ENCODE measurements at regions not wholly inside any gene's neighbourhood (a gene's known extent, or its start where the extent isn't known, plus 50 kb on each side); places are given as distances from the start of the nearest gene placed in this dataset.
A peak's percentile ranks its signal among the peaks of the same experiment; 100 is the strongest.

DNA sequence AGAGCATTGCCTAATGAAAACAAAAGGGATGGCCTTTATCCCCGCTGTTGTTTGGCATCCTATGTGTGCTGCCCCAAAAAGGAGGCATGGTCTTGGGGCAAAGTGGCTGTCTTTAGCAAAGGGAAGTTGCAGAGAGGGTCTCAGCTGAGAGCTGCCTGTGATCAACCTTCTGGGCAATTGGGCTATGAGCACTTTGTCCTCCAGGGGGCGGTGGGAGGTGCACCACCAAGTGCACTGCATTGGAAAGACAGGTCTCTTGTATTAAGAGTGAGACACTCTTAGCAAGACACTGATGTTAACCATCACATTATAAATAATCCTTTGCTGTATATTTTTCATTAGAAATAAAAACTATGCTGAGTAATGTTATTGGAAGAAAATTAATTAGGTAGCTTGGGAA is 314.8 kb downstream of the POM121L12 start:
- Histone ChIP-seq H3K9ac (ENCODE audit: insufficient read depth in 1 of 2, low read depth in 2 of 2, low read length in 2 of 2) (no peak overlapping the region), H3K27me3 (ENCODE audit: control insufficient read depth in 2 of 2, insufficient read depth in 2 of 2, low read length in 2 of 2) (no peaks in the 10 kb centered on the region), H2AFZ (ENCODE audit: low read depth, low read length) (no peak overlapping the region), H3K9me1 (ENCODE audit: control insufficient read depth, insufficient read depth, low read length) (no peaks in the 10 kb centered on the region), H4K20me1 (replicated peaks; ENCODE audit: control insufficient read depth, insufficient read depth, low read length) (no peaks in the 10 kb centered on the region), H3K4me3 (no peak overlapping the region), H3K27ac (ENCODE audit: extremely low read depth, low read depth, low read length) (no peak overlapping the region), H3K36me3 (ENCODE audit: control insufficient read depth, insufficient read depth, low read length) (no peaks in the 10 kb centered on the region), H3K79me2 (ENCODE audit: control insufficient read depth, insufficient read depth, low read length) (no peaks in the 10 kb centered on the region), H3K4me2 (ENCODE audit: insufficient read depth, low read length) (no peak overlapping the region), H3K4me1 (replicated peaks in 1 of 2; ENCODE audit: control insufficient read depth in 2 of 2, insufficient read depth in 2 of 2, low read length in 2 of 2) (no peaks in the 10 kb centered on the region), H3K9me3 (replicated peaks; ENCODE audit: control insufficient read depth, insufficient read depth, low read depth, low read length) (no peaks in the 10 kb centered on the region)
- TF ChIP-seq, protein P1, sequence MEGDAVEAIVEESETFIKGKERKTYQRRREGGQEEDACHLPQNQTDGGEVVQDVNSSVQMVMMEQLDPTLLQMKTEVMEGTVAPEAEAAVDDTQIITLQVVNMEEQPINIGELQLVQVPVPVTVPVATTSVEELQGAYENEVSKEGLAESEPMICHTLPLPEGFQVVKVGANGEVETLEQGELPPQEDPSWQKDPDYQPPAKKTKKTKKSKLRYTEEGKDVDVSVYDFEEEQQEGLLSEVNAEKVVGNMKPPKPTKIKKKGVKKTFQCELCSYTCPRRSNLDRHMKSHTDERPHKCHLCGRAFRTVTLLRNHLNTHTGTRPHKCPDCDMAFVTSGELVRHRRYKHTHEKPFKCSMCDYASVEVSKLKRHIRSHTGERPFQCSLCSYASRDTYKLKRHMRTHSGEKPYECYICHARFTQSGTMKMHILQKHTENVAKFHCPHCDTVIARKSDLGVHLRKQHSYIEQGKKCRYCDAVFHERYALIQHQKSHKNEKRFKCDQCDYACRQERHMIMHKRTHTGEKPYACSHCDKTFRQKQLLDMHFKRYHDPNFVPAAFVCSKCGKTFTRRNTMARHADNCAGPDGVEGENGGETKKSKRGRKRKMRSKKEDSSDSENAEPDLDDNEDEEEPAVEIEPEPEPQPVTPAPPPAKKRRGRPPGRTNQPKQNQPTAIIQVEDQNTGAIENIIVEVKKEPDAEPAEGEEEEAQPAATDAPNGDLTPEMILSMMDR (IDR thresholded peaks at IDR 0.05 in 2 of 3, conservative IDR thresholded peaks at IDR 0.05 in 1 of 3; ENCODE audit: insufficient read depth in 2 of 3, low read depth in 1 of 3, low read length in 3 of 3) = peak; percentile 26 to 48 (median 40); a peak in 5 of 6 replicates
- no peak for TF ChIP-seq ZNF124 (CRISPR knock-in tag; IDR thresholded peaks at IDR 0.05)
- peak in 1 of 2 experiments; percentile 7; a peak in 1 of 4 replicates for TF ChIP-seq RAD21 (CRISPR knock-in tag; conservative IDR thresholded peaks at IDR 0.05 in 1 of 2, IDR thresholded peaks at IDR 0.05 in 1 of 2)
- FAIRE-seq (no peak), ATAC-seq (no peak), DNase-seq (ENCODE audit: extremely low read depth in 1 of 4, low spot score in 3 of 4) (peak; percentile 9 to 17 (median 10))
- 0% methylated on average over 2 of the region's 2 CpGs for WGBS (ENCODE audit: insufficient coverage, low coverage, missing lambda C conversion rate)
- POLR2A ChIA-PET = no interaction called here
- CTCF ChIA-PET (ENCODE audit: low intra/inter-chr PET ratio) = no interaction called here
- in situ Hi-C loops (cut with MboI) = no loop called here
- intact Hi-C loops (cut with micrococcal nuclease) = no loop called here
- no TSS peak for BruUV-seq (replicated peaks)

DNA sequence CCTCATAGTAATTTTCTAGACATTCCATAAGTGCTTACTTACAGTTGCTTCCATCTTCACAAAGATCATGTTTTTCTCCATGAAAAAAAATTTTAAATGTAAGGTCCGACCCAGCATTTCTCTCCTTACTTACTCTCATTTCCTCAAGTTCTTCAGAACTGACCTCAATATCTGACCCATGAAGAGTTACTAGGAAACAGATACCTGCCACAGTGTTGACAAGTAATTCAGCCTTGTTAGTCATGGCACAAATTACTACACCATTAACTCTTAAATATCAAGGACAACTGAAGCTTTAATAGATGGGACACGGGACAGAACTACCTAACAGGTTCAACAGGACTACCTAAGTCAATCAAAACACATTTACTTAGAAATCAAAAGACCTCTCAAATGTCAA is 316.2 kb downstream of the POM121L12 start:
- no peak overlapping the region for H2AFZ ChIP-seq (ENCODE audit: low read depth, low read length)
- ATAC-seq (no peak), DNase-seq (ENCODE audit: extremely low read depth in 1 of 4, low spot score in 3 of 4) (no peak), FAIRE-seq (no peak)
- BruUV-seq (replicated peaks) = no TSS peak
- H3K9ac ChIP-seq (ENCODE audit: insufficient read depth in 1 of 2, low read depth in 2 of 2, low read length in 2 of 2) = no peak overlapping the region
- TF ChIP-seq ZFP30 (CRISPR knock-in tag; IDR thresholded peaks at IDR 0.05; ENCODE audit: borderline replicate concordance) (no peak), MCM2 (IDR thresholded peaks at IDR 0.05; ENCODE audit: low read depth) (no peak), RFX7 (CRISPR knock-in tag; IDR thresholded peaks at IDR 0.05) (no peak)
- 0% methylated on average over 2 of the region's 2 CpGs for WGBS (ENCODE audit: insufficient coverage, low coverage, missing lambda C conversion rate)
- in situ Hi-C loops (cut with MboI) = no loop called here
- ChIA-PET CTCF (ENCODE audit: low intra/inter-chr PET ratio) (no interaction called here), POLR2A (no interaction called here)
- no peaks in the 10 kb centered on the region for H3K27me3 ChIP-seq (ENCODE audit: control insufficient read depth in 2 of 2, insufficient read depth in 2 of 2, low read length in 2 of 2)
- H3K36me3 ChIP-seq (ENCODE audit: control insufficient read depth, insufficient read depth, low read length) = no peaks in the 10 kb centered on the region
- no peaks in the 10 kb centered on the region for H3K9me1 ChIP-seq (ENCODE audit: control insufficient read depth, insufficient read depth, low read length)
- no peak overlapping the region for H3K4me2 ChIP-seq (ENCODE audit: insufficient read depth, low read length)
- no peak overlapping the region for H3K4me3 ChIP-seq
- no peaks in the 10 kb centered on the region for H3K4me1 ChIP-seq (replicated peaks in 1 of 2; ENCODE audit: control insufficient read depth in 2 of 2, insufficient read depth in 2 of 2, low read length in 2 of 2)
- intact Hi-C loops (cut with micrococcal nuclease) = no loop called here
- no peak overlapping the region for H3K27ac ChIP-seq (ENCODE audit: extremely low read depth, low read depth, low read length)
- H3K79me2 ChIP-seq (ENCODE audit: control insufficient read depth, insufficient read depth, low read length) = no peaks in the 10 kb centered on the region
- H3K9me3 ChIP-seq (replicated peaks; ENCODE audit: control insufficient read depth, insufficient read depth, low read depth, low read length) = no peaks in the 10 kb centered on the region
- H4K20me1 ChIP-seq (replicated peaks; ENCODE audit: control insufficient read depth, insufficient read depth, low read length) = no peaks in the 10 kb centered on the region
